GM15510 (cell line): ENCODE measurements at regions not wholly inside any gene's neighbourhood (a gene's known extent, or its start where the extent isn't known, plus 50 kb on each side); places are given as distances from the start of the nearest gene placed in this dataset.

ENCODE experiments used
- POLR2A ChIP-seq: IDR thresholded peaks from 3 replicates; pipeline ENCODE4 v1.6.1; 2011; ENCODE audit warnings: borderline replicate concordance; ENCODE audit not compliant: insufficient read length; ENCODE audit errors: extremely low read depth

DNA sequence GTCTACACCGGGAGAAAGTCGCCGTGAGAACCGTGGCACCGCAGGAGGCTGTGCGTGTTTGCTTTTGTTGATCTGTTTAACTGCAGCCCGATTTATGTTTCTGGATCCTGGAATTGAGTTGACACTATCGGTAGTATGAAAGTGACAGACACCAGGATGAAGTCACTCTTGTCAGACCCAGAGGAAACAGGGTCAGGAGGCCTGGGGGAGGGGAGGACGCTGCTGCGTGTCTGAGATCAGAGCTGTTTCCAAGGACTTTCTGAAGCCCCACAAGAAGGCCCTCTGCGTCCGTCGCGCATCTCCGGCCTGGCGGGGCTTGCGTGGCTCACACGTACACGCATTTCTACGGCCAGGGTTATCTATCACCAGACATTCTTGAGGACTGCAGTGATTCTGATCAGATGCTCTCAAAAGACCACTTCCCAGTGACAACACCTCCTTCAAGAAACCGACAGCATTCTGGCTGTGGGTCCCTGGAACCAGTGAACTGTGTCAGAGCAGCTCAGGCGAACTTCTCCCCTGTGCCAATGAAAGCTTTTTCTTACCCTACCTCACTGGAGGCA is 263.4 kb downstream of the ADGRD1 start:
- no peak for TF ChIP-seq POLR2A

DNA sequence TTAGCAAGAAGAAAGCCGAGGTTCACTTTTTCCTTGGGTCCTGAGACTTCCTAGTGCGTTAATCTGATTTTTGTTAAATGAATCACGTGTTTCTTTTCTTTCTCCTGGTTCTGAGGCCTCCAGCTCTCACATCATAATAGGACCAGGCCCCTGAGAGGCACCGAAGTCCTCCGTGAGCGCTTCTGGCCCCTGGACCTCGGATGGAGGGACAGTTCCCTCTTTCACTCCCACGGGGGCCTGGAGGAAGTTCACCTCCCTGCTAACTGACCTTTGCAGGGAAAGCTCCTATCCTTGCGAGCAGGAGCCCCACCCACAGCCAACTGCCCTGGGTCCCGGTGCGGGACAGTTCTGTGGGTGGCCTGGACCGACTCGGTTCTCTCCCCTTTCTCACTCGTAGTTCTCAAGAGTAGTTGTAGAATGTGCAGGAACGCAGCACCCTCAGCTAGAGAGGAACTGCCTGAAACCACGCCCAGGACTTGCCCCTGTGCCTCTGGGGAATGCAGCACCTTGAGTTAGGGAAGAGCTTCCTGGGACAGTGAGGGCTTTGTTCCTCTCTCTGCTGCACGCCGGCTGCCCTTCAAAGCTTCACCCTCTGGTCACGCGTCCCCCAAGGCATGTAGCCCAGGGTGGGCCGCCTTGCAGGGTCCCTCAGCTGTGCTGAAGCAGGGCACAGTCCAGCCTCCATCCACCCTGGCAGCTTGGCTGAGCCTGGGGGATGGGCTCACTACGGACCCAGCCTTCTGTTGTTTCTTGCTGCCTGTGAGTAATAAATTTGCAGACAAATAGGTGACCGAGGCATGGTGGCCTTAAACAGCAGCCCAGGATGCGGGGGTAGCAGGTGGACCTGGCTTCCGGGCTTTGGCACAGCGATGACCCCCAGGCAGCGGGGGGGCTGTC is 264.6 kb downstream of the ADGRD1 start:
- no peak for TF ChIP-seq POLR2A

DNA sequence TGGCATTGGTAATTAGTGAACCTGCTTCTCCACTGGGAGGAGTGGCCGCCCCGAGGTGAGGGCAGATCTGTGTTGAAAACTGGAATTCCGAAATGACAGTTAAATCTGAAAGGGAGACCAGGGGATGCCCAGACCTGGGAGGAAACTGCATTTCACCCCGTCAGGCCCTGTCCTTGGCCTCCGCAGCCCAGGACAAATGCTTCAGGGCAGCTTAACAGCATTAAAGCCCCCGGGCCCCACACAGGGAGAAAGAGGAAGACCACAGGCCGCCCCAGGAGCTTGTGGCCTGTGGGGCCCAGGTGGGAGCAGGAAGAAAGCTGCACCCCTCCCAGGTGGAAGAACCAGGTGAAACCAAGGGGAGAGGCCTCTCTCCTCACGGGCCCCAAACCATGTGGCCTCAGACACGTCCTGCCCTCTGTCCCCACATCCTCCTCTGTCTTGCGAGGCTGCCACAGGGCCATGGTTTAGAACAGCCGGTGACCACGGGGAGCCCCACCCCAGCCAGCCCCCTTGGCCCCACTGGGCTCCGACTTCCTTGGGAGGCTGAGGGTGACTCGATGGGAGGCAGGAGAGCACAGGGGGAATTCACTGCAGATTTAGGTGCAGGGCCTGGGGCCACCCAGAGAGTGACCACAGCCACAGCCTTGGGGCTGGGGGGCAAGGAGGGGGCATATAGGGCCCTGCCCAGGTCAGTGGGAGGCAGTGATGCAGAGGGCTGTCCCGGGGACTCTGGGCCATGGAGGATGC is 265.4 kb downstream of the ADGRD1 start:
- no peak for TF ChIP-seq POLR2A

DNA sequence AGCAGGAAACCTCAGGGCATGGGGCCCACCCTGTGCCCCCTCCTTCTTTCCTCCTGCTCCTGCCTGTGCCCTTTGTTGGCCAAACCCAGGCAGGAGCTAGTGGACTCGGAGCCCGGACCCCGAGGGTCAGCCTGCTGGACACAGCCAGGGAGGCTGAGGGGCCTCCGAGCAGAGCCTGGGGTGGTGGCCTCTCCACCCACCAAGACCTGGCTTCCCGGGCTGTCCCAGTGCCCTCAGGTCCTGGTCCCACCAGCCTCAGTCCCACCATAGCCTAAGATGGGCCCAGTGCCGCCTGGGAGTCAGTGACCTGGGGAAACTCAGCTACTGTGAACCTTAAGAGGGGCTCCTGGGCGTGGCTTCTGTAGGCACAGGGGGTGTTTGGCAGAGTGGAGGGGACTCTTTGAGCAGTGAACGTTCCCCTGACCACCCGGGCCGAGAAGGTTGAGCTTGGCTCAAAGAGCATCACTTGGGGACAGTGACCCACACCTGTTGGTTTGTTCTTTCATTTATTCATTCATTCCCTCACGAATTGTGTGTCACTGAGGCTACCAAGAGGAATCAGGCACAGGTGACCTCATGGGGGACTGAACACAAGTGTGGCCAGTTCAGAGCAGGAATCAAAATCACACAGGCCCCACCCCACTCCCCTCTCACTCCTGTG is 266.1 kb downstream of the ADGRD1 start:
- TF ChIP-seq POLR2A: no peak

DNA sequence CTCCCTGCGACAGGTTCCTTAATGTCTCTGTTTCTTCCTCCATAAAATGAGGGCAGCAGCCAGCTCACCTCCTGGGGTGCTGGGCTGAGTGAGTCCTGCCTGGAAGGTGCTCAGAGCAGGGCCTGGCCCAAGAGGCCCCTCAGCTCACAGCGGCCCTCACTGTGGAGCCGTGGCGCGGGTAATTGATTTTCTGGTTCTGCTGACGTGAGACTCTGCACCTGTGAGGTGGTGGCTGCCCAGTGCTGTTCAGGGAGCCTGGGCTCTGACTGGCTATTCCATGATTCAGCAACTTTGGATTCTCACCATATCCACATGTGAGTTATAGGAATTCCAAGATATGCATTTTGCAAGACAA is 266.6 kb downstream of the ADGRD1 start:
- TF ChIP-seq POLR2A: no peak

DNA sequence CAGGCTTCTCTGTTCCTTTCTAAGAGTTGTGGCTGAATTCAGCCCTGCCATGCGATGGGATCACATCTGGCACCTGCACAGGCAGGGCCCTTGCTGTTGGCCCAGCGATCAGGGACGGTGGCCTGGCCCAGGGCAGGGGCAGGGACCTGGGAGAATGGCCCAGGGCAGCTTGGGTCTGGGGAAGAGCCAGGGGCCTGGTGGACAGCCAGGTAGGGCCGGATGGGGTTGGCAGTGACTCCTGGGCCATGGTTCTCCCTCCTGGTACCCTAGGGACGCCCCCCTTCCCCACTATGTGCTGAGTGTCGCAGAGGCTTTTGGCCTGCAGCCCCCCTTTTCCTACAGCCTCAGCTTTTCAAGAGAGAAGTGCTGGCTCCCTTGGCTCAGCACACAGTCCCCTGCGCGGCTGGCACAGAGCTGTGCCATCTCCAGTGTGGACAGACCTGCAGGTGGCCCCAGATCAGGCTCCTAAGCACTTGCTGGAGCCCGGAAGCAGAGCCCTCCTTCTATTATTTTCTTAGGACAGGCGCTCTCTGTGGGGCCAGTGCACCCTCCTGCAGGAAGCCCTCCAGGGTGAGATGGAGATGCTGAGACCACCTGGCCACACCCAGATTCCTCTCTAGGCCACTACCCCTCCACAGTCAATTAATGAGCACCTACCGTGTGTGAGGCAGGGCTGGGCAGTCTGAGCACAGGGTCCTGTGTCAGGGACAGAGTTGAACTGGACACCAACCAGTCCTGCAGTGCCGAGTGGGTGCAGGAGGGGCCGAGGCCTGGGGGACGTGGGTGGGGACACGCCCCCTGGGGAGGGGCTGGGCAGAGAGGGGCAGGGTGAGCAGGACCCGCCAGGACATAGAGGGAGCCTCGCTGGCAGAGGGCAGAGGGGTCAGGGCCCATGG is 267.6 kb downstream of the ADGRD1 start:
- no peak for TF ChIP-seq POLR2A

DNA sequence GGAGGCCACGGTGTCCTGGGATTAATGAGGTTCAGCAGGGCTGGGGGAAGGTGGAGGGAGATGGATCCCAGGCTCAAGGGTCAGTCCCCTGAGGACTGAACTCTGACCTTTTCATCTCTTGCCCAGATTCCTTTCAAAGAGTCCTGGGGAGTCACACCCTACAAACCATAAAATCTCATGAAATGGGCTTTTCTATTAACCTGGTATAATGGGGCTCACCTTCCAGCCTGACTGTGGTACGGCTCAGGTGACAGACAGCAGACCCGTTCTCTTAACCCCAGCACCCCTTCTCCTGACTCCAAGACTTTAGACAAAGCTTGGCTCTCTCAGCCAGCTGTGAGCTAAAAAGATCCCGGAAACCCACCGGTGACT is 268.2 kb downstream of the ADGRD1 start:
- TF ChIP-seq POLR2A: no peak

DNA sequence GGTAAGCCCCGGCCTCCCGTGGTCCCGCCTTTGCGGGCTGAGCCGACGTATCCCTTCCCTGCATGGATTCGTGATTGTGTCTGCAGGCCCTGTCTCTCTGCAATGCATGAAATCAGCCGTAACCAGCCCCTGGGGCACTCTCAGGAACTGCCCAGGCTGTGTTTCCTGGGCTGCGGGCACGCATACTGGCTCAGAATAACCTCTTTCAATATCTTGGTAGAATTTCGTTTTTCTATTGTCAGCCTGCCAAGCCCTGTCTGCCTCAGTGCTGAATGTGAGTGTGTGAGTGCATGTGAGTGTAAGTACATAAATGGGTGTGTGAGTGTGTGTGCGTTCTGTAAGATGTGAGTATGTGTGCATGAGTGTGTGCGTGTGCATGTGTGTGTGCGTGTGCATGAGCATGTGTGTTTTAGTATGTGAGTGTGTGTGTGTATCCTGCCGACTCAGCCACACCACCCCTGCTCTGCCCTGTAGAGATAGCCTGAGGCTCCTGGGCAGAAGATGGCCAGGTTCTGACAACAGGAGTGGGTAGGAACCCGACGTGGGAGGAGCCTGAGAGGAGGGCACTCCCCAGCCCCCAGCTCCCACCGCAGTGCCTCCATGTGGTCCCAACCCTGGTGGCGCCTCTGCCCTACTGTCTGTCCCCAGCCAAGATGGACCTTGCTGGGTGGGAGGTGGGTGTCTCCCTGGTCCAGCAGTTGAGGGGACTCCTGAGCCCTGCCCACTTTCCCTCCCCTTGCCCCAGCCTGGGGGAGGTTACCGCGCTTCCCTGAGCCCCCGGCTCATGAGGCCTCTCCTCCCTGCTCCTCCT is 268.8 kb downstream of the ADGRD1 start:
- TF ChIP-seq POLR2A: no peak

DNA sequence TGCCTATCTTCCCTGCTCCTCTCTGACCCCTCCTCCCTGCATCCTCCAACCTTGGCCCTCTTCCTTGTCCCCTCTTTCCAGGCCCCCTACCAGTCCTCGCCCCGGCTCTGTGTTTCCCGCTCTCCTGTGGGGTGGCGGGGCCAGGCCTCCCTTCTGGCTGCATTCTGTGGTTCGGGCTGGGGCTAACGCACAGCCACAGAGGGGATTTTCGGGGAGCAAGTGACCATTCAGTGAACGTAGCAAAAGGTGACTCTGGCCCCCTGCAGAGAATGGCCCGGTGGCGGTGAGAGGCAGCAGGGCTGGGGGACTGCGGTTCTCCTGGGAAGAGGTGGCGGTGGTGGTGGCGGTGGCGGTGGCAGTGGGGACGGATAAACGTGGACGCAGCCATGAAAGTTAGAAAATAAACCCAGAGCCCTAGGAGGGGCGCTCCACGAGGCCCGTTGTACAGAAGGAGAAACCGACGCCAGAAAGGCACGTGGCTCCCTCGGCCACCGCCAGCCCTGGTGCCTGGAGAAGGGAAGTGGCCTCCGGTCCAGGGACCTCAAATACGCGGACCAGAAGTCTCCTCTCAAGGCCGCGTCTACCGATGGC is 269.6 kb downstream of the ADGRD1 start:
- TF ChIP-seq POLR2A: no peak

DNA sequence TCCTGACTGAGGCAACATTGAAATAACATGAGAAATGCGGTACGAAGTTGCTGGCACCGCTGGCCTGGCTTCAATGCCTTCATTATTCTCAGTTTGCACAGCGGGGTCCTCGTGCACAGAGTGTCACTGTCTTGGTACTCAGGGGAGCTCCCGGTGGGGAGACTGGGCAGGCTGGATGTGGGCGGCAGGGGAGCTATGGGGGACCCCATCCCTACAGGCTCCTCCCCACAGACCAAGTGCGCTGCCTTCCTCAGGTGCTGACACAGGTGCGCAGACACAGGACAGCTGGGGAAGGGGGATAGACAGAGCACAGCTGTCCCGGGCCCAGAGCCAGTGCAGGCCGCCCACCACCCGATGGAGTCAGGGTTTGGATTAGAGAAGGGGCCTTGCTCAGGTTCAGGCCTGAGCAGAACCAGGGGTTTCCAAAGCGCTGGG is 270.1 kb downstream of the ADGRD1 start:
- TF ChIP-seq POLR2A: no peak

DNA sequence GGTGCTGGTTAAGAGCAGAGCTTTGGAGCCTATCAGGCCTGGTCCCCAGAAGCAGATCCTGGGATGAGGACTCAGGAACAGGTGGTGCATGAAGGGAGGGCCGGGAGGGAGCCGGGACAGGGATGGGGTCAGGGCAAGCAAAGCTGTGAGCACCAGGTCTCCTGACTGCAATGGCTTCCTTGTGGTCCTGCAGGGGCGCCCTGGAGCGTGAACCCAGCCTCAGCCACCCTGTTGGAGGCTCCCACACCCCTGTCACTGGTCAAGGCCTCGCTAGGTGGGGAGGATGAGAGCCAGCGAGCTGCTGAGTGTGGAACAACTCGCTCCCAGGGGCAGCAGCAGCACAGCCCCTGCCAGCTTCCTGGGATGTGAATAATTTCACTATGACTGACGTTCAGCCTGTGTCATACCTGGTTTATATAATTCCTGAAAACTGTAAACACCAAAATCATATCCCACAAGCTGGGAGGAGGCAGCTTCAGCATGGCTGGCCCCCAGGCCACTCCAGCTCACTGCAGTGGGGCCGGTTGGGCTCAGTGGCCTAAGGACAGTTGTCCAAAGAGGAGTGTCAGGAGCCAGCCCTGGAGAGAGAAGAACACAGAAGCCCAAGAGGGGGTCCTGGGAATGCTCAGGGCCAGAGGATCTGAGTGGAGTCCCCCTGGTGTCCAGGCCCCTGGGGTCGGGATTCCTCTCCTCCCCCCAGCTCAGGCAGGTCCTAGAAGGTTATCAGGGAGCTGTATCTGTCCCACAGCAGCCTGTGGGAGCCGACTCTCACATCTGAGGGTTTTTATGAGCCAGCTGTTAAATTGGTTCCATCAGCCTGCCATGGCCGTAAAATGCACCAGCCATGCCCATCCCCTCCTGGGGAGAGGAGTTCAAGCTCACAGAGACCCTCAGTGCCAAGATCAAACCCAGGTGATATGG is 272.9 kb downstream of the ADGRD1 start:
- no peak for TF ChIP-seq POLR2A
